ENCODE measurements at regions not wholly inside any gene's neighbourhood (a gene's known extent, or its start where the extent isn't known, plus 50 kb on each side); places are given as distances from the start of the nearest gene placed in this dataset.

GRCh38 chr10:4671451-4672145 is 154.4 kb upstream of the AKR1E2 start:
- TF ChIP-seq CTCF (IDR thresholded peaks at IDR 0.05; ENCODE audit: insufficient read depth, low read length), result no peak
- TF ChIP-seq POLR2AphosphoS5 (IDR thresholded peaks at IDR 0.05; ENCODE audit: low read depth), result no peak
- no peak for TF ChIP-seq REST (IDR thresholded peaks at IDR 0.05; ENCODE audit: insufficient replicate concordance, low read depth)
- no peak for TF ChIP-seq GABPA (IDR thresholded peaks at IDR 0.05; ENCODE audit: low read depth)
